GM19455 (cell line): ENCODE measurements at regions not wholly inside any gene's neighbourhood (a gene's known extent, or its start where the extent isn't known, plus 50 kb on each side); places are given as distances from the start of the nearest gene placed in this dataset.
"Not testable (repeated sequence)": the region's sequence is repeated elsewhere in the genome, so short reads cannot be mapped to it uniquely, and the experiment has no call there.

Source experiments
- ATAC-seq: cut with Tn5 transposase; IDR thresholded peaks from one replicate; pipeline ENCODE4 v1.9.1; 2021; ENCODE audit not compliant: unreplicated experiment

GRCh38 chr6:17013701-17014100 lies 88.1 kb upstream of the STMND1 start:
- no peak for ATAC-seq

GRCh38 chr6:17012421-17013225 lies 89.2 kb upstream of the STMND1 start:
- no peak for ATAC-seq

- ATAC-seq = no peak
Observed at GRCh38 chr6:17011985-17012384, 89.9 kb upstream of the STMND1 start.

GRCh38 chr6:17007749-17008148 lies 94.1 kb upstream of the STMND1 start:
- no peak for ATAC-seq

GRCh38 chr6:17006543-17006942 lies 95.3 kb upstream of the STMND1 start:
- no peak for ATAC-seq

- ATAC-seq = no peak
Observed at GRCh38 chr6:17004269-17004668, 97.6 kb upstream of the STMND1 start.

GRCh38 chr6:17002123-17002522 lies 99.7 kb upstream of the STMND1 start:
- ATAC-seq = no peak

- no peak for ATAC-seq
Observed at GRCh38 chr6:17001188-17001587, 100.7 kb upstream of the STMND1 start.

- ATAC-seq = no peak
Observed at GRCh38 chr6:16999491-17000436, 102.1 kb upstream of the STMND1 start.

GRCh38 chr6:16998461-16998860 lies 103.4 kb upstream of the STMND1 start:
- no peak for ATAC-seq

GRCh38 chr6:16995511-16996250 lies 106.2 kb upstream of the STMND1 start:
- ATAC-seq = no peak

- ATAC-seq = no peak
Observed at GRCh38 chr6:16993396-16993795, 108.5 kb upstream of the STMND1 start.

- no peak for ATAC-seq
Observed at GRCh38 chr6:16991981-16992629, 109.7 kb upstream of the STMND1 start.

GRCh38 chr6:16989976-16990375 lies 111.9 kb upstream of the STMND1 start:
- ATAC-seq = not testable (repeated sequence)

- ATAC-seq = no peak
Observed at GRCh38 chr6:16989382-16989781, 112.5 kb upstream of the STMND1 start.

- ATAC-seq = no peak
Observed at GRCh38 chr6:16987996-16988395, 113.9 kb upstream of the STMND1 start.

- no peak for ATAC-seq
Observed at GRCh38 chr6:16985513-16986284, 116.2 kb upstream of the STMND1 start.

- ATAC-seq = no peak
Observed at GRCh38 chr6:16982807-16983206, 119.0 kb upstream of the STMND1 start.

- ATAC-seq = no peak
Observed at GRCh38 chr6:16979677-16980370, 122.0 kb upstream of the STMND1 start.
